Fibroblast of pulmonary artery (primary cell): ENCODE measurements at regions not wholly inside any gene's neighbourhood (a gene's known extent, or its start where the extent isn't known, plus 50 kb on each side); places are given as distances from the start of the nearest gene placed in this dataset.
A peak's percentile ranks its signal among the peaks of the same experiment; 100 is the strongest.

Source experiments
- DNase-seq: peaks from one replicate; pipeline ENCODE4 v3.0.0-alpha.2; 2010; ENCODE audit warnings: low read depth
- H3K4me3 ChIP-seq: replicated peaks from 2 replicates; pipeline ENCODE4 v1.5.1; 2011; ENCODE audit warnings: low read depth, mild to moderate bottlenecking, control low read depth, low read length, moderate library complexity
- TF ChIP-seq, protein P1 (sequence below): IDR thresholded peaks from 2 replicates; pipeline ENCODE4 v1.5.1; 2011; ENCODE audit warnings: mild to moderate bottlenecking, control low read depth, low read length, inconsistent platforms; ENCODE audit errors: missing control alignments

DNA sequence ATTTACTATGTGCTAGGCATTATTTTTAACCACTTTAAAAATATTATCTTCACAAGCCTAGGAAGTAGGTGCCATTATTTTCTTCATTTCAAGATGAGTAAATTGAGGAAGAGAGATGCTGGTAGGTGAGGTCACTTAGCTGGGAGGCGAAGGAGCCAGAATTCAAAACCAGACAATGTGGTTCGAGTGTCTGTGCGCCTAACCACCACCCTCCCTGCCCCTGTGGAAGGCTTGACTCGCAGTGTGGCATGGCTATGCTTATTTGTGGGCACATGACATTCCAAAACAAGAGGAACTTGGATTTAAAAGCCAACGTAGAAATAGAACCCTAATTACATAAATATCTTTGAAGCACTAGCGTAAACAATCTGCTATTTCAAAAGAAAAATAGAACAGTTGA lies 226.6 kb upstream of the PITX2 start:
- no peak overlapping the region for H3K4me3 ChIP-seq
- TF ChIP-seq, protein P1, sequence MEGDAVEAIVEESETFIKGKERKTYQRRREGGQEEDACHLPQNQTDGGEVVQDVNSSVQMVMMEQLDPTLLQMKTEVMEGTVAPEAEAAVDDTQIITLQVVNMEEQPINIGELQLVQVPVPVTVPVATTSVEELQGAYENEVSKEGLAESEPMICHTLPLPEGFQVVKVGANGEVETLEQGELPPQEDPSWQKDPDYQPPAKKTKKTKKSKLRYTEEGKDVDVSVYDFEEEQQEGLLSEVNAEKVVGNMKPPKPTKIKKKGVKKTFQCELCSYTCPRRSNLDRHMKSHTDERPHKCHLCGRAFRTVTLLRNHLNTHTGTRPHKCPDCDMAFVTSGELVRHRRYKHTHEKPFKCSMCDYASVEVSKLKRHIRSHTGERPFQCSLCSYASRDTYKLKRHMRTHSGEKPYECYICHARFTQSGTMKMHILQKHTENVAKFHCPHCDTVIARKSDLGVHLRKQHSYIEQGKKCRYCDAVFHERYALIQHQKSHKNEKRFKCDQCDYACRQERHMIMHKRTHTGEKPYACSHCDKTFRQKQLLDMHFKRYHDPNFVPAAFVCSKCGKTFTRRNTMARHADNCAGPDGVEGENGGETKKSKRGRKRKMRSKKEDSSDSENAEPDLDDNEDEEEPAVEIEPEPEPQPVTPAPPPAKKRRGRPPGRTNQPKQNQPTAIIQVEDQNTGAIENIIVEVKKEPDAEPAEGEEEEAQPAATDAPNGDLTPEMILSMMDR = no peak
- no peak for DNase-seq

DNA sequence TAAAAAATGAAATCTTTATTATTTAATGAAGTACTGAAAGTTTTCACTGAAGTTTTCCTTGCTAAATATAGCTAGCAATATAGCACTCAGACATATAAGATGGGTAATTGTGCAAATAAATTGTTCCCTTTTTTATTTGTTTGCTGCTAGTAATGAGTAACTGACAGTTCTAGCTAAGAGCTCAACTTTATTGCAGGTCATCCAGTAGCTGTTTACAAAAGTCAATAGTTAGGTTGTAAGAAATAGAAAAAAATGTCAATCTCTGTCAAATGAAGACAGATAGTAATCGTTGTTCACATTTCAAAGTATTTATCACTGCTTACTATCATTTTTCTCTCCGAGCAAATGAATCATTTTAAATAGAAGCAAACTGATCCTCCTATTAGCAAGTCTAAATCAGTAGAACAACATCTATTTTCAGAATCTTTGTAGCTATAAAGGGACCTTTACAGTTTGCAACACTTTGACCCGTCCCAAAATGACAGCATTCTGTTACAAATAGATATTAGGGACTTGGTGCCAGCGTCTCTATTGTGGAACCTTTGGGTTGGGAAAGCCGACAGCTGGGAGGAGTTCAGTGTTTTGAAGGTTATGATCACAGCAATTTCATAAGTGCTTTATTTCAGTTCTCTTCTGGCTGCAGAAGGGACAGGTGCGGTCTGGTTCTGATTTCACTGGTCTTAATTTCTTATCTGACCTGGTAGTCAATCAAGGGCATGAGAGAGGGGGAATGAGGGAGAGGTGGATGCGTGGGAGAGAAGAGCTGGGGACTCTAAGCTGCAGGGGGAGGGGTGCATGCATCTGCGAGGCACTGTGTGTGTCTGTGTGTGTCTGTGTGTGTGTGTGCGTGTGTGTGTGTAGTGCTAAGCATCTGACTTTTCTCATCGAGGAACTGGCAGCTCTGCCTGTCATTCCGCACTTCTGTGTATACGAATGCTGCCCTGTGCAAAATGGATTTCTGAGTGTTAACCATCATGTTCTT lies 227.9 kb upstream of the PITX2 start:
- DNase-seq = no peak
- no peak overlapping the region for H3K4me3 ChIP-seq
- TF ChIP-seq, protein P1 = no peak

DNA sequence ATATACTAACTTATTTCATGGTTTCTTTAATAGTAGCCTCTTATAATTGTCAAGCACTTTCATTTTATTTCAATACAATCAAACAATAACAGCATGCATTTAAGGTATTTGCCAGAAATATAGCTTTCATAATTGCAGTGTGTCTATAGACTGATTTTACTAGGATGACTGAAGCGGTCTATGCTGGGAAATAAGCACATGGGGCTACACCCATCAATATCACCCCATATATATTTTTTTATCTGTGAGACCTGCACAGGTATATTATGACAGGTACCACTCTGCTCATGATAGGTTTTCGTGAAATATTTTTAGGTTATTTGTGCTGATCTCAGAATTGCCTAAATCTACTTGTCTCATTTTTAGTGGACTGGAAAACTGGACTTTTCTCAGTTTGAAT lies 229.1 kb upstream of the PITX2 start:
- no peak for DNase-seq
- H3K4me3 ChIP-seq = no peak overlapping the region
- TF ChIP-seq, protein P1 = no peak

DNA sequence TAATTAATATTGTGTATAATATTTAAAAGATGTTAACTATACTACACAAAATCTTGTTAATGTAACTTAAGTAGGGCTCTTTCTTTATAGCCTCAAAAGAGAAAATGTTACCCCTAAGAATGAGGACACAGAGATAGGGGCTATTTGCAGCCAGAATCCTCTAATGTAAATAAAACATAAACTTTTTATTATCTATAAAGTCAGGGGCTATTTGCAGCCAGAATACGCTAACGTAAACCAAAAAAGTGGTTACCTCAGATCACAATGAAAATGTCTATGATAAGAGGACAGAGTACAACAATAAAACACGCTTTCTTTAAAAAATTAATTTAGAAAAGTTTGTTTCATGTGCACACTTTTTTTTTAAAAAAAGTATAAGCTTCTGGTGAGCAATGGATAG lies 229.9 kb upstream of the PITX2 start:
- DNase-seq = no peak
- H3K4me3 ChIP-seq = no peak overlapping the region
- TF ChIP-seq, protein P1 = no peak

DNA sequence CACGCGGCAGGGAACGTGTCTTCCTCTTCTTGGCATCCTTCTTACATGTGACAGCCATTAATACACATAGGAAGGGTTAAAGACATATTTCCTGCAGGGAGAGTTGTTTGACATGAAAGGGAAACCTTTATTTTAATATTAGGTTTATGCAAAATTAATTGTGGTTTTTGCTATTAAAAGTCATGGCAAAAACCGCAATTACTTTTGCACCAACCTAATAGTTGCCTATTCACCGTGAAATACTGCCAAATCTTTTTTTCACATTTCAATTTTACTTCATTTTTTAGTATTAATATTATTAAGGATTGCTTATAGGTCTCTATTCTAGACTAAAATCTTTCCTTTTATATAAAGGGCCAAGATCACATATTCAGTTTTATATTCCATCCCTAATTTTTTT lies 230.4 kb upstream of the PITX2 start:
- TF ChIP-seq, protein P1 = no peak
- H3K4me3 ChIP-seq = no peak overlapping the region
- no peak for DNase-seq

DNA sequence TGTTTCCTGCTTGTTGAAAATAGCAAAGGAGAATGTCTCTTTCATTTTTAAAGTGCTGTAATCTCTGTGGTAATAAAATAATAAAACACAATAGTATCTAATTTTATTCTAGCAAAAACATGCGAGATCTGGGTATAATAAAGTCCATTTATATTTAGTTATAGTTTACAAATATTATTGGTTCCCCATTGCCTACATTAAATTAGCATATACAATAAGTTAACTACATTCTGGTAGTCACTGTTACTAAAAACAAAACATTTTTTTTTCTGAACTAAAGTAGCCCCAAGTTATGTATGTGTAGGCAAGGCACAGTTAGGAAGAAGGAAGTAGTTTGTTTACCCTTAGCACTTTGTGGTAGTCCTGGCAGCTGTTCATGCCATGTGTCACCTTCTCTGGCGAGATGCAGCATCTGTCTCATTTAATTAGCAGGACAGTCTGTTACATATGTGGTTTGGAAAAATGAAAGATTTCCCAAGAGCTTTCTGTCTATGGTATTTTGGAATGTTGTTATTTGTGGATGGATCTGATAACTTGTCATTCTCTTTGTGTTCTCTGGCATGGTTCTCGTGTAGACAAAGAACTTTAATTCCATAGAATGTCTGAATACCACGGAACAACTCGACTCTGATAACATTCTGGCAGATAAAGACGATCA lies 231.3 kb upstream of the PITX2 start:
- TF ChIP-seq, protein P1 = no peak
- DNase-seq = peak; percentile 72
- no peak overlapping the region for H3K4me3 ChIP-seq

DNA sequence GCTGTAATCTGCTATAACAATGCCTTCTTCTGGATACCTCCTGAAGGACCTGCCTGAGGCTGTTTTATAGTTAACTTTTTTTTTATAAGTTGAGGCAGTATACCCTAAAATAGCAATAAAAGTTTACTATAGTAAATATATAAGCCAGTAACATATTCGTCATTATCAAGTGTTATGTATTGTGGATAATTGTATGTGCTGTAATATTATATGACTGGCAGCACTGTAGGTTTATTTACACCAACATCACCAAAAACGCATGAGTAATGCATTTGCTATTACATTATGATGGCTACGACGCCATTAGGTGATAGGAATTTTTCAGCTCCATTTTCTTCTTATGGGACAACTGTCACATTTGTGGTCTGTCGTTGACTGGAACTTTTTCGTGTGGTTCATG lies 237.2 kb upstream of the PITX2 start:
- DNase-seq = no peak
- TF ChIP-seq, protein P1 = no peak
- H3K4me3 ChIP-seq = no peak overlapping the region
